Neuron (in vitro differentiated cells): ENCODE measurements at regions not wholly inside any gene's neighbourhood (a gene's known extent, or its start where the extent isn't known, plus 50 kb on each side); places are given as distances from the start of the nearest gene placed in this dataset.
"Not testable (repeated sequence)": the region's sequence is repeated elsewhere in the genome, so short reads cannot be mapped to it uniquely, and the experiment has no call there.

Experiments used
- H2AFZ ChIP-seq: one replicate; pipeline ENCODE4 v1.6.1; 2013; ENCODE audit warnings: low read depth, mild to moderate bottlenecking, inconsistent platforms, low read length, moderate library complexity
- H3K27me3 ChIP-seq: one replicate; pipeline ENCODE4 v1.6.1; 2013; ENCODE audit warnings: low read length; ENCODE audit not compliant: insufficient read depth
- H3K36me3 ChIP-seq: one replicate; pipeline ENCODE4 v1.6.1; 2013; ENCODE audit warnings: low read length; ENCODE audit not compliant: insufficient read depth
- H3K4me1 ChIP-seq: one replicate; pipeline ENCODE4 v1.6.1; 2013; ENCODE audit warnings: low read length; ENCODE audit not compliant: insufficient read depth
- H3K4me3 ChIP-seq: 2 replicates; pipeline ENCODE4 v1.5.1; 2013; ENCODE audit warnings: mild to moderate bottlenecking, low read length, moderate library complexity
- H3K9me3 ChIP-seq: one replicate; pipeline ENCODE4 v1.6.1; 2013; ENCODE audit warnings: low read length

DNA sequence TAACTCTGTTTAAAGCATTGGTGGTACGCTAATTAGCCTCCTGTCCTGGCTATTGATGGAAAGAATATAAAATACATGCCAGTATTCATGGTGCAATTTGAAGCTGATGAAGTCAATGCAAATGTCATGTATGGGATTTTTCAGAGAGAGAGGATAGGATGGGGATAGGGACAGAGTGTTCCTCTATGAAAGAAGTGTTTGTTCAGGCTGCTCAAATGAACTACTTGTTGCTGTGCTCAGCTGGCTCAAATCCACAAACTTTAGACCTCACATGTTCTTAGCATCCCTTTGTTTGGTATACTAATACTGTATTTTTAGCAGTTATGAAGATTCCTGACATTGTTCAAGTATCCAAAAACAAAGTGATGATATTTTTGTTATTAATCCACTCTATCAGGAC lies 116.5 kb downstream of the SLITRK1 start:
- Histone ChIP-seq H3K36me3 (no peaks in the 10 kb centered on the region), H3K4me3 (no peak overlapping the region), H3K9me3 (no peaks in the 10 kb centered on the region), H2AFZ (no peak overlapping the region), H3K27me3 (no peaks in the 10 kb centered on the region), H3K4me1 (no peaks in the 10 kb centered on the region)

- Histone ChIP-seq H2AFZ (no peak overlapping the region), H3K4me1 (no peaks in the 10 kb centered on the region), H3K9me3 (no peaks in the 10 kb centered on the region), H3K36me3 (no peaks in the 10 kb centered on the region), H3K4me3 (no peak overlapping the region), H3K27me3 (no peaks in the 10 kb centered on the region)
Measured at GRCh38 chr13:83761631-83762030, 120.6 kb downstream of the SLITRK1 start.

GRCh38 chr13:83755210-83755609 lies 127.1 kb downstream of the SLITRK1 start:
- H3K4me3 ChIP-seq, H3K4me1 ChIP-seq, H3K9me3 ChIP-seq, H3K36me3 ChIP-seq, H3K27me3 ChIP-seq, H2AFZ ChIP-seq: not testable (repeated sequence)

DNA sequence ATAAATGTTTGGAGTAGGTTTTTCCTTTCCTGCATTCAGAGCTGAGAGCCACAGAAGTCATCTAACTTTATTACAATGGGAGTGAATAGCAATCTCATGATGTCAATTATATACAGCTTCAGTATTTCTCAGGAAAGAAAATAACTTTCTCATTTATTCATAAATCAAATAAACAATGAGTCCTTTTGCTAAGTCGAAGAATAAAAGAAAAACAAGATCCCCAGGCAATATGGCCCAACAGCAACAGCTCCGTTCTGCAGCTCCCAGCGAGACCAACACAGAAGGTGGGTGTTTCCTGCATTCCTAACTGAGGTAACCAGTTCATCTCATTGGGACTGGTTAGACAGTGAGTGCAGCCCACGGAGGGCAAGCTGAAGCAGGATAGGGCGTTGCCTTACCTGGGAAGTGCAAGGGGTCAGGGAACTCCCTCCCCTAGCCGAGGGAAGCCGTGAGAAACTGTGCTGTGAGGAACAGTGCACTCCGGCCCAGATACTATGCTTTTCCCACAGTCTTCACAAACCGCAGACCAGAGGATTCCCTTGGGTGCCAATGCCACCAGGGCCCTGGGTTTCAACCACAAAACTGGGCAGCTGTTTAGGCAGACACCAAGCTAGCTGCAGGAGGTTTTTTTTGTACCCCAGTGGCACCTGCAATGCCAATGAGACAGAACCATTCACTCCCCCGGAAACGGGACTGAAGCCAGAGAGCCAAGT lies 128.2 kb downstream of the SLITRK1 start:
- no peak overlapping the region for H2AFZ ChIP-seq
- no peaks in the 10 kb centered on the region for H3K4me1 ChIP-seq
- no peaks in the 10 kb centered on the region for H3K9me3 ChIP-seq
- H3K4me3 ChIP-seq = no peak overlapping the region
- H3K27me3 ChIP-seq = no peaks in the 10 kb centered on the region
- no peaks in the 10 kb centered on the region for H3K36me3 ChIP-seq

DNA sequence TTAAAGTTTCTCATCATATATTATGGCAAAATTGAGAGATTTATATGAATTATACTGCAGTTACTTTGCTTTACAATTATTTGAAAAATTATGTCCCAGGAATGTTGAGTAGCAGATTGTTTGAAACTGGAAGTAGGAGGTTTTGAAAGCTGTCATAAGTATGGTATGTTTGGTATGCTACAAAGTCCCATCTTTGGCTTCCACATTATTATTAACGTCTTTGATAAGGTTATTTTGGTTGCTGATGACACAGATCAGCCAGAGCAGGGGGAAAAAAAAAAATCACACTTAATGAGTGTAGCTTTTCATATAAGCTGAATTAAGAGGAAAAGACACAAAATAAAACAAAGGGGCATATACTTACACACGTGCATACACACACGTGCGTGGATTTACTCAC lies 130.1 kb downstream of the SLITRK1 start:
- Histone ChIP-seq H3K27me3 (no peaks in the 10 kb centered on the region), H3K4me3 (no peak overlapping the region), H2AFZ (no peak overlapping the region), H3K36me3 (no peaks in the 10 kb centered on the region), H3K9me3 (no peaks in the 10 kb centered on the region), H3K4me1 (no peaks in the 10 kb centered on the region)

DNA sequence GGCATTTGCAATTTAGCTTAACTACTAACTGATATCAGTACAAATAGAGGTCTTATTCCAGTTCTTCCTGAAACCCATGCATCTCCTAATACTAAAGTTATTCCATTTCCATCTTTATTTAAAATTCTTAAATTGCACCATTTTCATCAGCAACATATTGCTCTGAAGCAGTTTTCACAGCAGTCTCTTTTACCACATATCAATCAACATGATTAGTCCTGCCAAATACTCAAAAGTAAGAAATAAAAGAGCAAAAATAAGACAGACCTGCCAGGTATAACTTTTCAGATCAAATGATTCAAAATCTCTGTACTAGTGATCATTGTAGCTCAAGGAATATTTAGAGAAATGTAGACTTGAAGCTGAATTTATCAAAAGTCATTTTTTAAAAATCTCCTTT lies 141.7 kb downstream of the SLITRK1 start:
- Histone ChIP-seq H3K36me3 (no peaks in the 10 kb centered on the region), H3K4me3 (no peak overlapping the region), H2AFZ (no peak overlapping the region), H3K9me3 (no peaks in the 10 kb centered on the region), H3K27me3 (no peaks in the 10 kb centered on the region), H3K4me1 (no peaks in the 10 kb centered on the region)

- no peaks in the 10 kb centered on the region for H3K9me3 ChIP-seq
- no peaks in the 10 kb centered on the region for H3K4me1 ChIP-seq
- no peak overlapping the region for H2AFZ ChIP-seq
- no peaks in the 10 kb centered on the region for H3K36me3 ChIP-seq
- H3K4me3 ChIP-seq = no peak overlapping the region
- no peaks in the 10 kb centered on the region for H3K27me3 ChIP-seq
Measured at GRCh38 chr13:83738407-83738806, 143.9 kb downstream of the SLITRK1 start.

GRCh38 chr13:83733293-83733692 lies 149.0 kb downstream of the SLITRK1 start:
- no peak overlapping the region for H2AFZ ChIP-seq
- no peaks in the 10 kb centered on the region for H3K9me3 ChIP-seq

DNA sequence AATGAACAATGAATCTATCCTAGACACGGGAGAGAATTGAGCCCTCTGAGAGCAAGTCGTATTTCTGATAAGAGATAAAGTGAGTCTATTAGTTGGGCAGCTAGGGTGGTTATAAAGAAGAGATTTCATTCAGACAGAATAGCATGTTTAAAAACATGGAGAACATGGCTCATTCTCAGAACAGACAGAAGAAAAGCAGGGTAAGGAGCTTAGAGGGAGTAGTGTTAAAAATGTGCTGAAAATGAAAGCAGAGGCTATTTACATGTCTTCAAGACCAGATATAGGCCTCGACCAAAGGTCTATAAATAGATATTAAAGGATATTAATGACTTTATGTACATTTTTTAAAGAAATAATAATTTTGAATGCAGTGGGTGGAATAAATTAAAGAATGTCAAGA lies 149.5 kb downstream of the SLITRK1 start:
- Histone ChIP-seq H3K9me3 (no peaks in the 10 kb centered on the region), H3K36me3 (no peaks in the 10 kb centered on the region), H2AFZ (no peak overlapping the region), H3K27me3 (no peaks in the 10 kb centered on the region), H3K4me1 (no peaks in the 10 kb centered on the region), H3K4me3 (no peak overlapping the region)

More at GRCh38 chr13:83733293-83733692, 149.0 kb downstream of the SLITRK1 start:
- no peaks in the 10 kb centered on the region for H3K4me1 ChIP-seq
- no peak overlapping the region for H3K4me3 ChIP-seq
- no peaks in the 10 kb centered on the region for H3K27me3 ChIP-seq
- no peaks in the 10 kb centered on the region for H3K36me3 ChIP-seq

DNA sequence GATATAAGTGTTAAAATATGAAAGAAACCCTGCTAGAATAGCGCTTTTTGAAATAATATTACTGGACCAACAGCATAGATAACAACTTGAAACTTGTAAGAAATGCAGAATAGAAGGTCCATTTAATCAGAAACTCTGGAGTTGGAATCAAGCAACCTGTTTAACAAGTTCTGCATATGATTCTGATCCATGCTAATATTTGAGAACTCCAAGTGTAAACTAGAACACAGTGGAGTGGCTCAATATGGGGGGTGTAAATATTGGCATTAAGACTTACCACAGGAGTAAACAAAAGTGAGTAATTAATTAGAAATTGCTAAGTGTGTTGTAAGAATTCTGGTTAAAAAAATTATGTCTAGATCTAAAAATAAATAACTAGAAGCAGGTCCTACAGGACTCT lies 151.2 kb downstream of the SLITRK1 start:
- H3K4me3 ChIP-seq = no peak overlapping the region
- H3K9me3 ChIP-seq = no peaks in the 10 kb centered on the region
- H3K36me3 ChIP-seq = no peaks in the 10 kb centered on the region
- no peaks in the 10 kb centered on the region for H3K4me1 ChIP-seq
- no peak overlapping the region for H2AFZ ChIP-seq
- H3K27me3 ChIP-seq = no peaks in the 10 kb centered on the region

GRCh38 chr13:83730674-83731073 lies 151.6 kb downstream of the SLITRK1 start:
- Histone ChIP-seq H3K36me3 (no peaks in the 10 kb centered on the region), H3K9me3 (no peaks in the 10 kb centered on the region), H3K27me3 (no peaks in the 10 kb centered on the region)

DNA sequence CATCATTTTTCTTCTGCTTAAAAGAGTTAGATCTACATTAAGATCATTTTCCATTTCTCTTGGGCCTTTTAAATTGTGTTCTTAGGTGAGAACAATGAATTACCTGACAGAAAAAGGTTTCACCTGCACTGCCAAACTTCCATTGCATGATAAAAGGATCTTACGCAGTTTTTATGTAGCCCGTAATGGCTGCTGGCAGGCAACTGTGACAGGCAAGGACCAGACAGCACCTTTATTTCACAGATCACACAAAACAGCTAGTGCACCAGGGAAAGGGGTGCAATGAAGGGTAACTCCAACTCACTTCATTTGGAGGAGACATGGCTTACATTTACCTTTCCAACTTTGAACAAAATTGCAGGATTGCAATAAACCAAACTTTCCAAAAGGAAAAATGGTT lies 159.8 kb downstream of the SLITRK1 start:
- no peak overlapping the region for H3K4me3 ChIP-seq
- no peak overlapping the region for H2AFZ ChIP-seq
- no peaks in the 10 kb centered on the region for H3K4me1 ChIP-seq
- H3K27me3 ChIP-seq = no peaks in the 10 kb centered on the region
- H3K9me3 ChIP-seq = no peaks in the 10 kb centered on the region
- no peaks in the 10 kb centered on the region for H3K36me3 ChIP-seq

More at GRCh38 chr13:83730674-83731073, 151.6 kb downstream of the SLITRK1 start:
- Histone ChIP-seq H3K4me3 (no peak overlapping the region), H2AFZ (no peak overlapping the region), H3K4me1 (no peaks in the 10 kb centered on the region)

GRCh38 chr13:83716121-83716520 lies 166.2 kb downstream of the SLITRK1 start:
- Histone ChIP-seq H3K9me3 (no peaks in the 10 kb centered on the region), H3K4me3 (no peak overlapping the region), H3K4me1 (no peaks in the 10 kb centered on the region), H3K27me3 (no peaks in the 10 kb centered on the region), H2AFZ (no peak overlapping the region), H3K36me3 (no peaks in the 10 kb centered on the region)

- H3K27me3 ChIP-seq = no peaks in the 10 kb centered on the region
- no peaks in the 10 kb centered on the region for H3K9me3 ChIP-seq
- no peaks in the 10 kb centered on the region for H3K36me3 ChIP-seq
Measured at GRCh38 chr13:83714236-83714635, 168.0 kb downstream of the SLITRK1 start.

More at GRCh38 chr13:83714236-83714635, 168.0 kb downstream of the SLITRK1 start:
- Histone ChIP-seq H3K4me1 (no peaks in the 10 kb centered on the region), H3K4me3 (no peak overlapping the region), H2AFZ (no peak overlapping the region)
